K562 (cell line): ENCODE measurements at regions not wholly inside any gene's neighbourhood (a gene's known extent, or its start where the extent isn't known, plus 50 kb on each side); places are given as distances from the start of the nearest gene placed in this dataset.

ENCODE experiments used
- ATAC-seq: fragments of 200-7000 bp; cut with Tn5 transposase; 3 replicates; pipeline ENCODE4 v1.9.1; 2020; ENCODE audit warnings: moderate library complexity
- BruUV-seq: library from RNA; stranded (reverse); fragments of 400-500 nt; replicated peaks from 2 replicates; lab custom pipeline; 2021; lab: Mats Ljungman, UMichigan
- CTCF ChIA-PET: fragments of 300-600 bp; formaldehyde crosslinking; extraction: SDS; loops from one replicate; lab custom pipeline; 2021; ENCODE audit warnings: low intra/inter-chr PET ratio; lab: Yijun Ruan, JAX
- POLR2A ChIA-PET: fragments of 300-600, 350-650 bp; sonication (Branson Sonifier 250); formaldehyde crosslinking; extraction: SDS; loops from one replicate; lab custom pipeline; 2021; ENCODE audit warnings: antibody characterized with exemption, inconsistent platforms; lab: Yijun Ruan, JAX
- DNase-seq, 4 experiments: peaks; one replicate each; pipeline versions ENCODE4 v3.0.0 to v3.0.0-alpha.2; 2011 to 2018; ENCODE audit warnings: low spot score in 3 of 4, mixed read lengths in 3 of 4; ENCODE audit errors: extremely low read depth in 1 of 4
- FAIRE-seq: peaks from 2 replicates; lab custom pipeline; 2011; peaks lifted over from hg19 to GRCh38; lab: Jason Lieb, UNC
- H2AFZ ChIP-seq: 2 replicates; pipeline ENCODE4 v1.6.0; 2011; ENCODE audit warnings: low read depth, low read length, control low read depth, inconsistent platforms
- H3K27ac ChIP-seq: fragments of 200-600 bp; 3 replicates; pipeline ENCODE4 v1.8.0; 2011; ENCODE audit warnings: low read depth, mild to moderate bottlenecking, control low read depth, inconsistent platforms, low read length, moderate library complexity, mixed read lengths; ENCODE audit errors: extremely low read depth
- H3K27me3 ChIP-seq, 2 experiments: fragments of 300-600 bp in 1 of 2; 2 replicates in 1 of 2; 3 replicates in 1 of 2; pipeline versions ENCODE4 v1.6.0 to v1.8.0; 2011; ENCODE audit warnings: inconsistent platforms in 2 of 2, low read length in 2 of 2, mild to moderate bottlenecking in 1 of 2, mixed read lengths in 1 of 2, moderate library complexity in 1 of 2; ENCODE audit not compliant: control insufficient read depth in 2 of 2, insufficient read depth in 2 of 2
- H3K36me3 ChIP-seq: fragments of 300-600 bp; 3 replicates; pipeline ENCODE4 v1.8.0; 2011; ENCODE audit warnings: mild to moderate bottlenecking, low read length, inconsistent platforms; ENCODE audit not compliant: control insufficient read depth, insufficient read depth
- H3K4me1 ChIP-seq, 2 experiments: fragments of 200-600 bp in 1 of 2; replicated peaks in 1 of 2; 2 replicates in 1 of 2; 3 replicates in 1 of 2; pipeline versions ENCODE4 v1.5.1 to v1.8.0; 2011; ENCODE audit warnings: inconsistent platforms in 2 of 2, low read length in 2 of 2, mild to moderate bottlenecking in 1 of 2, mixed read lengths in 1 of 2, moderate library complexity in 1 of 2; ENCODE audit not compliant: control insufficient read depth in 2 of 2, insufficient read depth in 2 of 2
- H3K4me2 ChIP-seq: 2 replicates; pipeline ENCODE4 v1.6.1; 2011; ENCODE audit warnings: low read length, control low read depth, inconsistent platforms, mixed read lengths; ENCODE audit not compliant: insufficient read depth
- H3K4me3 ChIP-seq: fragments of 200-600 bp; sonication (generic), shearing (Covaris generic); 2 replicates; pipeline ENCODE4 v1.5.1; 2016; ENCODE audit warnings: control low read depth, inconsistent platforms
- H3K79me2 ChIP-seq: fragments of 200-600 bp; 3 replicates; pipeline ENCODE4 v1.8.0; 2011; ENCODE audit warnings: low read length, inconsistent platforms; ENCODE audit not compliant: control insufficient read depth, insufficient read depth
- H3K9ac ChIP-seq, 2 experiments: 2 replicates each; pipeline versions ENCODE4 v1.6.0 to v1.6.1; 2011; ENCODE audit warnings: low read depth in 2 of 2, low read length in 2 of 2, control low read depth in 1 of 2, inconsistent platforms in 1 of 2, mild to moderate bottlenecking in 1 of 2, mixed read lengths in 1 of 2; ENCODE audit not compliant: insufficient read depth in 1 of 2
- H3K9me1 ChIP-seq: one replicate; pipeline ENCODE4 v1.6.0; 2011; ENCODE audit warnings: inconsistent platforms, mild to moderate bottlenecking, low read length, moderate library complexity; ENCODE audit not compliant: control insufficient read depth, insufficient read depth
- H3K9me3 ChIP-seq: replicated peaks from 2 replicates; pipeline ENCODE4 v1.5.1; 2011; ENCODE audit warnings: low read depth, low read length, inconsistent platforms; ENCODE audit not compliant: control insufficient read depth, insufficient read depth
- H4K20me1 ChIP-seq: replicated peaks from 2 replicates; pipeline ENCODE4 v1.6.1; 2011; ENCODE audit warnings: low read length, inconsistent platforms, mixed read lengths; ENCODE audit not compliant: control insufficient read depth, insufficient read depth
- HSF4 ChIP-seq: fragments of 250-450 bp; sonication (Bioruptor Pico); IDR thresholded peaks from 2 replicates; pipeline ENCODE4 v2.1.2; 2022; ENCODE audit warnings: mild to moderate bottlenecking, moderate library complexity, borderline replicate concordance
- JUNB ChIP-seq: fragments of 450-650 bp; formaldehyde crosslinking; conservative IDR thresholded peaks from 2 replicates; pipeline ENCODE4 v1.4.0; 2020; ENCODE audit warnings: mild to moderate bottlenecking
- NELFE ChIP-seq: IDR thresholded peaks from 2 replicates; pipeline ENCODE4 v1.6.1; 2011; ENCODE audit warnings: mild to moderate bottlenecking; ENCODE audit not compliant: insufficient read depth, insufficient read length
- U2AF2 ChIP-seq: fragments of 200-400 bp; formaldehyde crosslinking; optimal IDR thresholded peaks from 2 replicates; pipeline ENCODE3; 2017; ENCODE audit warnings: low read depth, mild to moderate bottlenecking, low read length
- ZNF133 ChIP-seq: fragments of 250-450 bp; sonication (Bioruptor Pico); IDR thresholded peaks from 2 replicates; pipeline ENCODE4 v1.4.0; 2020; ENCODE audit warnings: mild to moderate bottlenecking
- ZNF778 ChIP-seq: fragments of 450-650 bp; formaldehyde crosslinking; IDR thresholded peaks from 2 replicates; pipeline ENCODE4 v1.4.0; 2020; ENCODE audit warnings: mild to moderate bottlenecking, moderate library complexity
- in situ Hi-C: fragments of 300-500 bp; cut with MboI; formaldehyde crosslinking; loops from 4 replicates; pipeline ENCODE4 v1.15.0; 2018; ENCODE audit warnings: inconsistent platforms, mixed read lengths
- intact Hi-C: fragments of 100-400 bp; cut with micrococcal nuclease; formaldehyde crosslinking; loops from 2 replicates; pipeline ENCODE4 v1.14.2; 2022
- TF ChIP-seq, protein P1 (sequence below): fragments of 450-650 bp; IDR thresholded peaks from 2 replicates; pipeline ENCODE4 v1.6.1; 2017; ENCODE audit warnings: mild to moderate bottlenecking, moderate library complexity
- TF ChIP-seq, protein P2 (sequence below): fragments of 250-450 bp; sonication (Bioruptor Pico); IDR thresholded peaks from 2 replicates; pipeline ENCODE4 v1.5.0; 2021; ENCODE audit warnings: mild to moderate bottlenecking, moderate library complexity
- TF ChIP-seq, protein P3 (sequence below): fragments of 450-650 bp; formaldehyde crosslinking; IDR thresholded peaks from 2 replicates; pipeline ENCODE4 v1.4.0; 2020; ENCODE audit warnings: mild to moderate bottlenecking, mixed read lengths

DNA sequence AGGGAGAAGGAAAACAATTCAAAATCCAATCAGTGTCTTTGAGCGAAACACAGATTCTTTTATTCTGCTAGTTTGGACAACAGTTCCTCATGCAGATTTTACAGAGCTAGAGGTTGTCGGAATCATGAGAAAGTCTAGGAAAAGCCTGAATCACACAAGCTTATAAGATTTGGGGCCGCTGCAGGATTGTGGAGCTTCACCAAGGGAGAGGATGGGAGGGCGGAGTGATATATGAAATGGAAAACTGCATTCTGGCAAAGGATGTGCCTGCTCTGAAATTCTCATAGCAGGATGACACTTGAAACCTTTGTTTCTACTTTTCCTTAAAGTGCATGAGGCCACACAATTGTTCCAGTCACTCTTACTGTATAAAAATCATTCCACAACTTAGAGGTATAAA lies 134.3 kb downstream of the OR2K2 start (continued):
- TF ChIP-seq, protein P1, sequence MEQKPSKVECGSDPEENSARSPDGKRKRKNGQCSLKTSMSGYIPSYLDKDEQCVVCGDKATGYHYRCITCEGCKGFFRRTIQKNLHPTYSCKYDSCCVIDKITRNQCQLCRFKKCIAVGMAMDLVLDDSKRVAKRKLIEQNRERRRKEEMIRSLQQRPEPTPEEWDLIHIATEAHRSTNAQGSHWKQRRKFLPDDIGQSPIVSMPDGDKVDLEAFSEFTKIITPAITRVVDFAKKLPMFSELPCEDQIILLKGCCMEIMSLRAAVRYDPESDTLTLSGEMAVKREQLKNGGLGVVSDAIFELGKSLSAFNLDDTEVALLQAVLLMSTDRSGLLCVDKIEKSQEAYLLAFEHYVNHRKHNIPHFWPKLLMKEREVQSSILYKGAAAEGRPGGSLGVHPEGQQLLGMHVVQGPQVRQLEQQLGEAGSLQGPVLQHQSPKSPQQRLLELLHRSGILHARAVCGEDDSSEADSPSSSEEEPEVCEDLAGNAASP: no peak
- TF ChIP-seq U2AF2 (no peak), JUNB (CRISPR knock-in tag) (no peak), ZNF133 (CRISPR knock-in tag) (no peak), HSF4 (CRISPR knock-in tag) (no peak), ZNF778 (CRISPR knock-in tag) (no peak)
- TF ChIP-seq, protein P2, sequence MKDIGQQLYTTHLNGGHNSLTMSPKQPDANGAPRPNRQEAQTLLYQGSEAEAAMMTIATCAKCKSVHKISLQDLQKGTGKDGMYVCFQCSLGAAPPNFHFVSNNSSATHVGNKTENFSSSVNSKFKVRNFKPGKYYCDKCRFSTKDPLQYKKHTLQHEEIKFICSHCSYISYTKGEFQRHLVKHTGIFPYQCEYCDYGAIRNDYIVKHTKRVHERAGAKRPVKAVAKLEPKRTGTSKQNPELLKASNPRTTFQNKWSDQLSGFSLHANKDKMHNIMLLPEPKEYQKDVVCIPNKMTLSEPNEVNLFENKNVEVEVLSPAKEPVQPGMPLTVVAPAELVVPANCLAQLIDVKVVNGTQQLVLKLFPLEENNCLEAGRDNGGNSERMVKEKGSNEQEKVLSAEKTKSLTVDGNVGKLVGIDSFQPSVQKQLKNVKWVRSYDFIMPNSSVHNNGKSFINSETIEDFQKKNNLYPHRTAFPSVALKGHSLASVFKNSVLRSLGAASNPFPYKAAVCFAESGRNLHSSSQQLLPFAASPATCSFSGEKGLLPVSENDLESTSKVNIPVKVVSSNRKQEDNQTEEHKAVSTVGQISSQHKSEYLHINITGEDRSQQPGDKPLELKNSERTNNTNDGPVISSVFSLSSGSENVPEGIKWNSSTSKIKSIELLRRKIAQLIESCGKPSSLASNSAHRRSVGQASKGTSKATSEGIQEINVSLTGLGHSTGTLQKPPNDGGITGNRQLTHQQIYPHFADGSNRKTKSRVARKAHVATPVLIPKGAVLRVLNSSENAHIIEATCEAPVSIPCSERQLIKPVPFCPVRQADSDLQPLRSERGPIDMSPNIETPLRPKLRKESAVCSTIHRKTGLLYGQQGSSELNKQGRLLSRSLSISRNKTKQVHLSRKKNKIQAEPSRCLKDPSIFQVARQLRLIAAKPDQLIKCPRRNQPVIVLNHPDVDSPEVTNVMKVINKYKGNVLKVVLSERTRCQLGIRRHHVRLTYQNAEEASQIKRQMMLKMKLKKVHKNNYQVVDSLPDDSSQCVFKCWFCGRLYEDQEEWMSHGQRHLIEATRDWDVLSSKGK (CRISPR knock-in tag): no peak
- TF ChIP-seq, all 486 proteins: peak for 0

DNA sequence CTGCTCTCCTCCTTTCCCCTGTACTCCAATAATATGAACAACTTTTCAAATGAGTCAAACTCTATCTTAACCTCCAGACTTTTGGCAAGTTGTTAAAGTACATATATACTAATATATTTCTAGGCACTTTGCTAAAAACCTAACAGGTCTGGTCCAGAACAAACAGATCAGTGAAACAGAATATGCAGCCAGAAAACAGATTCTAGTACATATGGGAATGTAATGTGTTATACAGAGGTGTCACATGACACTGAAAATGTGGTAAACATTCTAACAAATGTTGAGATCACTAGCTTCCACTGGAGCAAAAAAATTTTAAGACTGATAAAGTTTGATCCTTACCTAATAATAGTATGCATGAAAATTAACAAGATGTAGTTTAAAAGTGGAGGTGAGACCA lies 136.9 kb downstream of the OR2K2 start:
- Histone ChIP-seq H3K27me3 (no peaks in the 10 kb centered on the region), H3K27ac (no peak overlapping the region), H3K9me3 (peaks cover 4% of the 10 kb centered on the region; the same call in 1 of the 2 replicates), H3K4me2 (no peak overlapping the region), H3K4me3 (no peak overlapping the region), H4K20me1 (no peaks in the 10 kb centered on the region), H2AFZ (no peak overlapping the region), H3K9ac (no peak overlapping the region), H3K4me1 (no peaks in the 10 kb centered on the region), H3K79me2 (no peaks in the 10 kb centered on the region), H3K36me3 (no peaks in the 10 kb centered on the region), H3K9me1 (no peaks in the 10 kb centered on the region)
- BruUV-seq: no TSS peak
- POLR2A ChIA-PET: no interaction called here
- no peak for DNase-seq
- in situ Hi-C loops (no loop called here), intact Hi-C loops (no loop called here)
- FAIRE-seq: no peak
- no peak for ATAC-seq
- CTCF ChIA-PET: no interaction called here
- TF ChIP-seq, protein P3, sequence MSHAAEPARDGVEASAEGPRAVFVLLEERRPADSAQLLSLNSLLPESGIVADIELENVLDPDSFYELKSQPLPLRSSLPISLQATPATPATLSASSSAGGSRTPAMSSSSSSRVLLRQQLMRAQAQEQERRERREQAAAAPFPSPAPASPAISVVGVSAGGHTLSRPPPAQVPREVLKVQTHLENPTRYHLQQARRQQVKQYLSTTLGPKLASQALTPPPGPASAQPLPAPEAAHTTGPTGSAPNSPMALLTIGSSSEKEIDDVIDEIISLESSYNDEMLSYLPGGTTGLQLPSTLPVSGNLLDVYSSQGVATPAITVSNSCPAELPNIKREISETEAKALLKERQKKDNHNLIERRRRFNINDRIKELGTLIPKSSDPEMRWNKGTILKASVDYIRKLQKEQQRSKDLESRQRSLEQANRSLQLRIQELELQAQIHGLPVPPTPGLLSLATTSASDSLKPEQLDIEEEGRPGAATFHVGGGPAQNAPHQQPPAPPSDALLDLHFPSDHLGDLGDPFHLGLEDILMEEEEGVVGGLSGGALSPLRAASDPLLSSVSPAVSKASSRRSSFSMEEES: peak; percentile 55
- no peak for TF ChIP-seq NELFE
